Pancreas (tissue), 10 donors: ENCODE measurements at regions not wholly inside any gene's neighbourhood (a gene's known extent, or its start where the extent isn't known, plus 50 kb on each side); places are given as distances from the start of the nearest gene placed in this dataset.

Source experiments
- ATAC-seq, 4 donors: fragments of 200-7000 bp; cut with Tn5 transposase; one replicate each; pipeline versions ENCODE4 v1.8.0 to v1.9.1; 2020; ENCODE audit warnings: mild to moderate bottlenecking in 4 of 4, moderate library complexity in 4 of 4
- DNase-seq, 6 donors: peaks; one replicate each; pipeline ENCODE4 v3.0.0-alpha.2; 2020
- FAIRE-seq: peaks from 2 replicates; lab custom pipeline; 2012; peaks lifted over from hg19 to GRCh38; lab: Jason Lieb, UNC
- H3K27ac ChIP-seq, 4 donors: fragments of 200-600 bp; sonication (generic); 1 replicate in 3 of 4; 2 replicates in 1 of 4; pipeline versions ENCODE4 v1.5.0 to v1.8.0; 2020
- H3K27me3 ChIP-seq, 4 donors: fragments of 200-600 bp; one replicate each; pipeline ENCODE4 v1.8.0; 2021
- H3K36me3 ChIP-seq, 3 donors: fragments of 200-600 bp; sonication (generic) in 1 of 3; one replicate each; pipeline versions ENCODE4 v1.5.0 to v1.8.0; 2020 to 2021
- H3K4me1 ChIP-seq, 3 donors: fragments of 200-600 bp; one replicate each; pipeline ENCODE4 v1.8.0; 2021
- H3K4me3 ChIP-seq, 4 donors: fragments of 200-600 bp; sonication (generic) in 2 of 4; one replicate each; pipeline versions ENCODE4 v1.5.0 to v1.8.0; 2020 to 2021
- H3K9me3 ChIP-seq, 4 donors: fragments of 200-600 bp; one replicate each; pipeline ENCODE4 v1.8.0; 2021
- CTCF ChIP-seq, 4 donors: fragments of 200-600 bp; sonication (generic) in 3 of 4; IDR thresholded peaks; one replicate each; pipeline versions ENCODE4 v1.5.0 to v1.8.0; 2021; ENCODE audit warnings: antibody characterized with exemption in 4 of 4
- WGBS, 2 donors: extraction: QIAGEN DNeasy Blood & Tissue Kit; methylation state at CpG; one replicate each; pipeline ENCODE4 v1.1.7; 2013; 5-methylcytosine and 5-hydroxymethylcytosine counted together
- intact Hi-C, 3 donors: fragments of 100-400 bp; cut with DNase I; formaldehyde crosslinking; loops; one replicate each; pipeline versions ENCODE4 v1.11.1 to v1.14.2; 2022
- donor health status: healthy with polysubstance abuse.
- donor health status: DM: no; HTN: no; CAD: no; lungs with moderate emphysema.
- donor health status: DM: no; HTN: no; CAD: no.
- donor health status: control.
- donor health status: control.
- donor health status: Bipolar disorder and iron deficiency.
- donor health status: DM: yes; HTN: yes; CAD: no.
- donor health status: DM: no; HTN: no; CAD: no.
- donor health status: DM: no; HTN: no; CAD: no.
- donor health status: DM: yes; HTN: yes; CAD: no.

GRCh38 chr18:38807915-38808314 is 1242.3 kb upstream of the CELF4 start:
- no peaks in the 10 kb centered on the region for H3K9me3 ChIP-seq
- no peak overlapping the region for H3K27ac ChIP-seq
- DNase-seq (no peak), FAIRE-seq (no peak), ATAC-seq (no peak)
- no peaks in the 10 kb centered on the region for H3K27me3 ChIP-seq
- no peak for TF ChIP-seq CTCF (IDR thresholded peaks at IDR 0.05)
- no peak overlapping the region for H3K4me3 ChIP-seq
- H3K4me1 ChIP-seq: no peaks in the 10 kb centered on the region
- no peaks in the 10 kb centered on the region for H3K36me3 ChIP-seq
- intact Hi-C loops: no loop called here
- 48 to 71% methylated on average over 3 of the region's 3 CpGs for WGBS, 2 donors

DNA sequence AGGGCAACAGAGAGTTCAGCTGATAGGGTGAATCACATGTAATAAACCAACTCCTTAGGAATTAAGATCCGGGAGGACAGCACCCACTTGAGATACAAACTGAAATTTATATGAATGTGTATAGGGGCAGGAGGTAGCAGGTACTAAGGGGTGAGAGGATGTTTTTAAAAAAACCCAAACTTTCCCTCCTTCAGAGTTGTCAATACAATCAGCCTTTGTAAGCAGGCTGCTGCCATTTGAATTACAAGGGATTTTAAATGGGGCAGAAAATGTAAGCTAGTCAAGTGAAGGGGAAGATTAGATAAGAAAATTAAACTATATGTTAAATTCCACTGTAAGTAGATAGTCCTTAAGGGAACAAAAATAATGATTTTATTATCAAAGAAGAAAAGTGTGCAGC is 1239.7 kb upstream of the CELF4 start:
- Histone ChIP-seq H3K4me1 (no peaks in the 10 kb centered on the region), H3K4me3 (no peak overlapping the region), H3K36me3 (no peaks in the 10 kb centered on the region), H3K9me3 (no peaks in the 10 kb centered on the region), H3K27ac (no peak overlapping the region), H3K27me3 (no peaks in the 10 kb centered on the region)
- no peak for FAIRE-seq
- 44 to 49% methylated on average over 1 of the region's 1 CpG for WGBS, 2 donors
- intact Hi-C loops: no loop called here
- TF ChIP-seq CTCF (IDR thresholded peaks at IDR 0.05): no peak
- no peak for ATAC-seq
- no peak for DNase-seq

- Histone ChIP-seq H3K36me3 (no peaks in the 10 kb centered on the region), H3K27ac (no peak overlapping the region), H3K4me1 (no peaks in the 10 kb centered on the region), H3K4me3 (no peak overlapping the region), H3K9me3 (no peaks in the 10 kb centered on the region), H3K27me3 (no peaks in the 10 kb centered on the region)
- FAIRE-seq (no peak), DNase-seq (no peak), ATAC-seq (no peak)
- TF ChIP-seq CTCF (IDR thresholded peaks at IDR 0.05): no peak
- 24 to 29% methylated on average over 2 of the region's 2 CpGs for WGBS, 2 donors
- intact Hi-C loops: no loop called here
Observed at GRCh38 chr18:38801640-38802039, 1236.0 kb upstream of the CELF4 start.

- Histone ChIP-seq H3K9me3 (no peaks in the 10 kb centered on the region), H3K27me3 (no peaks in the 10 kb centered on the region), H3K27ac (no peak overlapping the region), H3K4me3 (no peak overlapping the region), H3K36me3 (no peaks in the 10 kb centered on the region), H3K4me1 (no peaks in the 10 kb centered on the region)
- intact Hi-C loops: no loop called here
- ATAC-seq (no peak), DNase-seq (no peak), FAIRE-seq (no peak)
- 53 to 59% methylated on average over 1 of the region's 1 CpG for WGBS, 2 donors
- no peak for TF ChIP-seq CTCF (IDR thresholded peaks at IDR 0.05)
Observed at GRCh38 chr18:38796762-38797161, 1231.2 kb upstream of the CELF4 start.

- intact Hi-C loops: no loop called here
- WGBS, 2 donors: 64 to 72% methylated on average over 6 of the region's 6 CpGs
- Histone ChIP-seq H3K4me1 (no peaks in the 10 kb centered on the region), H3K36me3 (no peaks in the 10 kb centered on the region), H3K9me3 (no peaks in the 10 kb centered on the region), H3K27me3 (no peaks in the 10 kb centered on the region), H3K4me3 (no peak overlapping the region), H3K27ac (no peak overlapping the region)
- ATAC-seq (no peak), DNase-seq (no peak), FAIRE-seq (no peak)
- no peak for TF ChIP-seq CTCF (IDR thresholded peaks at IDR 0.05)
Observed at GRCh38 chr18:38792731-38793130, 1227.1 kb upstream of the CELF4 start.
